H9 (cell line): ENCODE measurements at regions not wholly inside any gene's neighbourhood (a gene's known extent, or its start where the extent isn't known, plus 50 kb on each side); places are given as distances from the start of the nearest gene placed in this dataset.

Experiments used
- DNase-seq: peaks from one replicate; pipeline ENCODE4 v3.0.0-alpha.2; 2017
- H2AFZ ChIP-seq: one replicate; pipeline ENCODE4 v1.6.1; 2013; ENCODE audit warnings: mild to moderate bottlenecking, low read length, control low read depth, moderate library complexity
- H2AK5ac ChIP-seq: 2 replicates; pipeline ENCODE4 v1.6.1; 2013; ENCODE audit warnings: low read length, control low read depth, mixed read lengths; ENCODE audit not compliant: insufficient read length
- H2BK120ac ChIP-seq: one replicate; pipeline ENCODE4 v1.6.1; 2013; ENCODE audit warnings: low read depth, mild to moderate bottlenecking, low read length, control low read depth, inconsistent platforms; ENCODE audit not compliant: poor library complexity, severe bottlenecking
- H2BK12ac ChIP-seq: 2 replicates; pipeline ENCODE4 v1.6.1; 2013; ENCODE audit warnings: low read length, control low read depth, mixed read lengths, low read depth; ENCODE audit not compliant: insufficient read length
- H2BK15ac ChIP-seq: 2 replicates; pipeline ENCODE4 v1.6.1; 2013; ENCODE audit warnings: low read depth, low read length, control low read depth
- H2BK20ac ChIP-seq: one replicate; pipeline ENCODE4 v1.6.1; 2013; ENCODE audit warnings: low read depth, mild to moderate bottlenecking, low read length, control low read depth, inconsistent platforms; ENCODE audit not compliant: poor library complexity, severe bottlenecking
- H2BK5ac ChIP-seq: 2 replicates; pipeline ENCODE4 v1.6.1; 2013; ENCODE audit warnings: low read length, control low read depth, mixed read lengths; ENCODE audit not compliant: insufficient read length
- H3K14ac ChIP-seq: 2 replicates; pipeline ENCODE4 v1.6.1; 2013; ENCODE audit warnings: low read length, control low read depth; ENCODE audit not compliant: insufficient read depth
- H3K18ac ChIP-seq: 2 replicates; pipeline ENCODE4 v1.6.1; 2013; ENCODE audit warnings: low read depth, mild to moderate bottlenecking, mixed read lengths, low read length, control low read depth; ENCODE audit not compliant: insufficient read length
- H3K23ac ChIP-seq: 2 replicates; pipeline ENCODE4 v1.6.1; 2013; ENCODE audit warnings: low read length, control low read depth, mixed read lengths, low read depth; ENCODE audit not compliant: insufficient read length
- H3K23me2 ChIP-seq: 2 replicates; pipeline ENCODE4 v1.6.1; 2013; ENCODE audit warnings: low read depth, mild to moderate bottlenecking, mixed read lengths, low read length, control low read depth; ENCODE audit not compliant: insufficient read length, poor library complexity, severe bottlenecking
- H3K27ac ChIP-seq: 2 replicates; pipeline ENCODE4 v1.5.1; 2013; ENCODE audit warnings: low read length, control low read depth, mixed read lengths, low read depth; ENCODE audit not compliant: insufficient read length
- H3K27me3 ChIP-seq: 2 replicates; pipeline ENCODE4 v1.6.1; 2013; ENCODE audit warnings: low read length, control low read depth, inconsistent platforms; ENCODE audit not compliant: insufficient read depth
- H3K4ac ChIP-seq: 2 replicates; pipeline ENCODE4 v1.6.1; 2013; ENCODE audit warnings: low read depth, mild to moderate bottlenecking, control low read depth, inconsistent platforms, low read length, moderate library complexity
- H3K4me1 ChIP-seq: 2 replicates; pipeline ENCODE4 v1.6.1; 2013; ENCODE audit warnings: low read length, control low read depth, inconsistent platforms; ENCODE audit not compliant: insufficient read depth
- H3K4me2 ChIP-seq: 2 replicates; pipeline ENCODE4 v1.6.1; 2013; ENCODE audit warnings: low read length, control low read depth, mixed read lengths; ENCODE audit not compliant: insufficient read length, insufficient read depth
- H3K56ac ChIP-seq: 2 replicates; pipeline ENCODE4 v1.6.1; 2013; ENCODE audit warnings: low read depth, mild to moderate bottlenecking, mixed read lengths, low read length, control low read depth; ENCODE audit not compliant: insufficient read length
- H3K79me1 ChIP-seq: 2 replicates; pipeline ENCODE4 v1.6.1; 2013; ENCODE audit warnings: low read depth, mild to moderate bottlenecking, moderate library complexity, low read length, control low read depth, inconsistent platforms; ENCODE audit not compliant: insufficient read depth, poor library complexity, severe bottlenecking
- H3K79me2 ChIP-seq: 2 replicates; pipeline ENCODE4 v1.6.1; 2013; ENCODE audit warnings: low read length, control low read depth, inconsistent platforms; ENCODE audit not compliant: insufficient read depth
- H3K9ac ChIP-seq: 2 replicates; pipeline ENCODE4 v1.6.1; 2013; ENCODE audit warnings: low read length, control low read depth, mixed read lengths; ENCODE audit not compliant: insufficient read length; ENCODE audit errors: extremely low read depth
- H3K9me3 ChIP-seq: one replicate; pipeline ENCODE4 v1.6.1; 2013; ENCODE audit warnings: low read depth, low read length, inconsistent platforms; ENCODE audit not compliant: control insufficient read depth
- H3T11ph ChIP-seq: one replicate; pipeline ENCODE4 v1.6.1; 2013; ENCODE audit warnings: mild to moderate bottlenecking, low read length, control low read depth, inconsistent platforms
- H4K20me1 ChIP-seq: one replicate; pipeline ENCODE4 v1.6.1; 2013; ENCODE audit not compliant: control insufficient read depth, insufficient read length, insufficient read depth
- H4K5ac ChIP-seq: 2 replicates; pipeline ENCODE4 v1.6.1; 2013; ENCODE audit warnings: low read depth, mild to moderate bottlenecking, mixed read lengths, low read length, control low read depth; ENCODE audit not compliant: insufficient read length
- H4K8ac ChIP-seq: replicated peaks from 2 replicates; pipeline ENCODE4 v1.6.1; 2013; ENCODE audit warnings: low read length, control low read depth, mixed read lengths, low read depth; ENCODE audit not compliant: insufficient read length
- H4K91ac ChIP-seq: 2 replicates; pipeline ENCODE4 v1.6.1; 2013; ENCODE audit warnings: low read depth, mild to moderate bottlenecking, moderate library complexity, mixed read lengths, low read length, control low read depth; ENCODE audit not compliant: insufficient read length
- H3K27ac Mint-ChIP-seq, 3 experiments: 2 replicates in 2 of 3; 3 replicates in 1 of 3; pipeline ENCODE4 v1.8.0; 2020 to 2021; ENCODE audit warnings: mixed read lengths in 3 of 3, mild to moderate bottlenecking in 1 of 3, moderate library complexity in 1 of 3
- H3K27me3 Mint-ChIP-seq: 2 replicates; pipeline ENCODE4 v1.8.0; 2021; ENCODE audit warnings: low read depth, mild to moderate bottlenecking, moderate library complexity, mixed read lengths
- H3K36me3 Mint-ChIP-seq, 3 experiments: 2 replicates in 2 of 3; 3 replicates in 1 of 3; pipeline ENCODE4 v1.8.0; 2020 to 2021; ENCODE audit warnings: low read depth in 3 of 3, mixed read lengths in 3 of 3; ENCODE audit not compliant: insufficient read depth in 1 of 3
- H3K4me1 Mint-ChIP-seq, 2 experiments: 2 replicates each; pipeline ENCODE4 v1.8.0; 2020; ENCODE audit warnings: mixed read lengths in 2 of 2
- H3K4me3 Mint-ChIP-seq, 2 experiments: 2 replicates in 1 of 2; 3 replicates in 1 of 2; pipeline ENCODE4 v1.8.0; 2020 to 2021; ENCODE audit warnings: mild to moderate bottlenecking in 2 of 2, mixed read lengths in 2 of 2, moderate library complexity in 1 of 2
- H3K9me3 Mint-ChIP-seq, 2 experiments: 2 replicates in 1 of 2; 3 replicates in 1 of 2; pipeline ENCODE4 v1.8.0; 2020; ENCODE audit warnings: mild to moderate bottlenecking in 2 of 2, mixed read lengths in 2 of 2, moderate library complexity in 1 of 2
- TF ChIP-seq, protein P1 (sequence below): fragments of 200-600 bp; sonication (generic); conservative IDR thresholded peaks from 3 replicates; pipeline ENCODE4 v1.8.0; 2021; ENCODE audit warnings: antibody characterized with exemption, mild to moderate bottlenecking

DNA sequence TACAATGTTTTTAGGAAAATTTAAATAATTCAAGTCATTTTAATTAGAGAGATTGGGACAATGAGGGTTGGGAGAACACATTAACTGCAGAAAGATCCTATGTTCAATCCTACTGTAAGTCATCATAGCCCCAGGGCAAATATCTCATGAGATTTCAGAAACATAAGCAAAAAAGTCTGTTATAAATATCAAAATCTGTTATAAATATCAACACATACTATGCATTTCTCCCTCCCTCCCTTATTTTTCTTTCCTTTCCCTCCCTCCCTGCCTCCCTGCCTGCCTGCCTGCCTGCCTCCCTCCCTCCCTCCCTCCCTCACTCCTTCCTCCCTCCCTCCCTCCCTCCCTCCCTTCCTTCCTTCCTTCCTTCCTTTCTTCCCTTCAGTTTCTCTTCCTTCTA, 267.3 kb upstream of the SASH1 start:
- Histone ChIP-seq H2AK5ac (no peak overlapping the region), H4K5ac (no peak overlapping the region), H3K27ac (no peak overlapping the region), H3K79me1 (no peaks in the 10 kb centered on the region), H3K79me2 (no peaks in the 10 kb centered on the region), H2BK15ac (no peak overlapping the region), H2BK120ac (no peak overlapping the region), H3K4ac (no peak overlapping the region), H2BK12ac (no peak overlapping the region), H2BK5ac (no peak overlapping the region), H3K27me3 (no peaks in the 10 kb centered on the region), H3K18ac (no peak overlapping the region), H3K4me1 (no peaks in the 10 kb centered on the region), H3K56ac (no peak overlapping the region), H3K9me3 (no peaks in the 10 kb centered on the region), H2BK20ac (no peak overlapping the region), H3K23me2 (no peaks in the 10 kb centered on the region), H3K4me2 (no peak overlapping the region), H4K8ac (no peak overlapping the region), H4K20me1 (no peaks in the 10 kb centered on the region), H3T11ph (no peak overlapping the region), H3K14ac (no peak overlapping the region), H3K9ac (no peak overlapping the region), H2AFZ (no peak overlapping the region), H4K91ac (no peak overlapping the region), H3K23ac (no peak overlapping the region)
- Mint-ChIP-seq H3K4me3 (no peak overlapping the region), H3K27me3 (peaks cover 1% of the 10 kb centered on the region; the same call in 1 of the 2 replicates), H3K36me3 (peaks cover 0 to 4% (median 0%) of the 10 kb centered on the region in 3 experiments; a peak in 1 of 7 replicates), H3K9me3 (peaks cover 12 to 13% of the 10 kb centered on the region in 2 experiments; a peak in 4 of 5 replicates), H3K4me1 (no peaks in the 10 kb centered on the region), H3K27ac (no peak overlapping the region)
- no peak for DNase-seq
- TF ChIP-seq, protein P1, sequence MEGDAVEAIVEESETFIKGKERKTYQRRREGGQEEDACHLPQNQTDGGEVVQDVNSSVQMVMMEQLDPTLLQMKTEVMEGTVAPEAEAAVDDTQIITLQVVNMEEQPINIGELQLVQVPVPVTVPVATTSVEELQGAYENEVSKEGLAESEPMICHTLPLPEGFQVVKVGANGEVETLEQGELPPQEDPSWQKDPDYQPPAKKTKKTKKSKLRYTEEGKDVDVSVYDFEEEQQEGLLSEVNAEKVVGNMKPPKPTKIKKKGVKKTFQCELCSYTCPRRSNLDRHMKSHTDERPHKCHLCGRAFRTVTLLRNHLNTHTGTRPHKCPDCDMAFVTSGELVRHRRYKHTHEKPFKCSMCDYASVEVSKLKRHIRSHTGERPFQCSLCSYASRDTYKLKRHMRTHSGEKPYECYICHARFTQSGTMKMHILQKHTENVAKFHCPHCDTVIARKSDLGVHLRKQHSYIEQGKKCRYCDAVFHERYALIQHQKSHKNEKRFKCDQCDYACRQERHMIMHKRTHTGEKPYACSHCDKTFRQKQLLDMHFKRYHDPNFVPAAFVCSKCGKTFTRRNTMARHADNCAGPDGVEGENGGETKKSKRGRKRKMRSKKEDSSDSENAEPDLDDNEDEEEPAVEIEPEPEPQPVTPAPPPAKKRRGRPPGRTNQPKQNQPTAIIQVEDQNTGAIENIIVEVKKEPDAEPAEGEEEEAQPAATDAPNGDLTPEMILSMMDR: no peak
